K562 (cell line): ENCODE measurements at regions not wholly inside any gene's neighbourhood (a gene's known extent, or its start where the extent isn't known, plus 50 kb on each side); places are given as distances from the start of the nearest gene placed in this dataset.

Source experiments
- CTCFL ChIP-seq: IDR thresholded peaks from 2 replicates; pipeline ENCODE4 v1.6.1; 2011; ENCODE audit warnings: borderline replicate concordance, low read depth, mild to moderate bottlenecking, moderate library complexity, low read length; ENCODE audit not compliant: insufficient read depth, poor library complexity, severe bottlenecking
- E2F6 ChIP-seq, 2 experiments: IDR thresholded peaks; 2 replicates each; pipeline ENCODE4 v1.6.1; 2011; ENCODE audit warnings: borderline replicate concordance in 1 of 2, control low read depth in 1 of 2, low read depth in 1 of 2, low read length in 1 of 2, mild to moderate bottlenecking in 1 of 2, mixed read lengths in 1 of 2, moderate library complexity in 1 of 2; ENCODE audit not compliant: insufficient read depth in 1 of 2, insufficient read length in 1 of 2, poor library complexity in 1 of 2, severe bottlenecking in 1 of 2; ENCODE audit errors: extremely low read depth in 1 of 2
- ETS1 ChIP-seq: conservative IDR thresholded peaks from 2 replicates; pipeline ENCODE4 v1.6.1; 2011; ENCODE audit warnings: low read depth, mild to moderate bottlenecking, low read length; ENCODE audit not compliant: control insufficient read depth
- KLF13 ChIP-seq: fragments of 450-650 bp; IDR thresholded peaks from 2 replicates; pipeline ENCODE4 v1.6.1; 2016; ENCODE audit warnings: missing genetic modification characterization, low read depth, mild to moderate bottlenecking, missing compliant biosample characterization, moderate library complexity, borderline replicate concordance
- LCOR ChIP-seq: sonication (generic); formaldehyde crosslinking; IDR thresholded peaks from 2 replicates; pipeline ENCODE4 v1.8.0; 2022; ENCODE audit warnings: mild to moderate bottlenecking, missing genetic modification reagents
- POLR2AphosphoS2 ChIP-seq: IDR thresholded peaks from 2 replicates; pipeline ENCODE4 v1.6.1; 2012; ENCODE audit warnings: low read length, improper control_type of control experiment
- RCOR1 ChIP-seq, 2 experiments: IDR thresholded peaks; 2 replicates each; pipeline ENCODE4 v1.6.1; 2012; ENCODE audit warnings: low read depth in 2 of 2, low read length in 2 of 2, borderline replicate concordance in 1 of 2, improper control_type of control experiment in 1 of 2
- SIRT6 ChIP-seq: IDR thresholded peaks from one replicate; pipeline ENCODE4 v1.6.1; 2012; ENCODE audit warnings: low read depth, mild to moderate bottlenecking, control low read depth, inconsistent platforms, low read length, moderate library complexity
- TCF3 ChIP-seq: sonication (generic); formaldehyde crosslinking; IDR thresholded peaks from 2 replicates; pipeline ENCODE4 v1.4.0; 2020; ENCODE audit warnings: mild to moderate bottlenecking, missing genetic modification reagents

DNA sequence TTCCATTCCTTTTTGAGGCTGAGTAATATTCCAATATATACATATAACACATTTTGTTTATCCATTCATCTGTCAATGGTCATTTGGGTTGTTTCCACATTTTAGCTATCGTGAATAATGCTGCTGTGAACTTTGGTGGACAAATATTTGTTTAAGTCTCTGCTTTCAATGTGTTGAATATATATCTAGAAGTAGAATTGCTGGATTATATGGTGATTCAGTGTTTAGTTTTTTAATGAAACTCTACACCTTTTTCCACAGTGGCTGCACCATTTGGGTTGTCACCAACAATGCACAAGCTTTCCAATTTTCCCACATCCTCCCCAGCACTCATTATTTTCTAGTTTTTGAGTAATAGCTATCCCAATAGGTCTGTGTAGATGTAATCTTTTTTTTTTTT is 69.5 kb downstream of the ACTBL2 start:
- TF ChIP-seq RCOR1 (IDR thresholded peaks at IDR 0.05; ENCODE audit: borderline replicate concordance in 1 of 2, low read depth in 2 of 2, low read length in 2 of 2) (no peak), CTCFL (no peak), E2F6 (IDR thresholded peaks at IDR 0.05; ENCODE audit: borderline replicate concordance in 1 of 2, extremely low read depth in 1 of 2, insufficient read depth in 1 of 2, insufficient read length in 1 of 2, low read depth in 1 of 2, low read length in 1 of 2, poor library complexity in 1 of 2, severe bottlenecking in 1 of 2) (no peak), POLR2AphosphoS2 (no peak), ETS1 (no peak), SIRT6 (no peak), KLF13 (no peak), TCF3 (CRISPR knock-in tag) (no peak), LCOR (CRISPR knock-in tag) (no peak)
